ENCODE measurements at regions not wholly inside any gene's neighbourhood (a gene's known extent, or its start where the extent isn't known, plus 50 kb on each side); places are given as distances from the start of the nearest gene placed in this dataset.

GRCh38 chr12:93102744-93103143 lies 173.6 kb upstream of the EEA1 start:
- no peak for TF ChIP-seq CTCF (IDR thresholded peaks at IDR 0.05; ENCODE audit: insufficient read depth, low read length, poor library complexity, severe bottlenecking)
- TF ChIP-seq EZH2phosphoT487 (conservative IDR thresholded peaks at IDR 0.05; ENCODE audit: low read length): no peak

Data from SU-DHL-6 (cell line).